ENCODE measurements at regions not wholly inside any gene's neighbourhood (a gene's known extent, or its start where the extent isn't known, plus 50 kb on each side); places are given as distances from the start of the nearest gene placed in this dataset.
A peak's percentile ranks its signal among the peaks of the same experiment; 100 is the strongest.
"Not testable (repeated sequence)": the region's sequence is repeated elsewhere in the genome, so short reads cannot be mapped to it uniquely, and the experiment has no call there.

DNA sequence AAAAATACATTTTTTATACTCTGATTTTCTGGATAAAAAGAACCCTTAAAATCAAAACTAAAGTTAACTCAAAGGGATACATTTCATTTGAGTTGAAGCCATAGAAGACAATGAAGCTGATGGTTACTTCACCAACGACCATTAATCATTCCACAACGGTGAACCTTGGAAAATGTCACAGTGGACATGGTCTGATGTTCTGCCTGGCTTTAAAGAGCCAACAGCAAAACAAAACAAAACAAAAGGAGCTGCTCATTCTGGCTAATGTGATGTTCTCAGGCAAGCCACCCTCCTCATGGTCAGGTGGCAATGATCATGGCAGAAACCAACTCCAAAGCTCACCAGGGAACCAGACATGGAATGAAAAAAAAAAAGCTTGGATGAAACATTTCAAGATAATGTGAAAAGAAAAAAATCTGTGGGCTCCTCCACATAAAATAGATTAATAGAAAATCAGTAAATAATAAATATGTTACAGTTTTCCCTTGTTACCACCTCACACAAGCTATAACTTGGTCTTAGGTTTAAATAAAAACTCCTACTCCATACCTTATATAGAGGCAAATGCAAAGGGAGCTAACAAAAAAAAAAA is 90.1 kb upstream of the SERTAD2 start:
- DNase-seq = no peak
- Mint-ChIP-seq H3K27me3 (ENCODE audit: low read depth, poor library complexity) (no peaks in the 10 kb centered on the region), H3K4me3 (no peak overlapping the region), H3K36me3 (ENCODE audit: low read depth) (no peaks in the 10 kb centered on the region), H3K9me3 (no peaks in the 10 kb centered on the region), H3K4me1 (peaks cover 18% of the 10 kb centered on the region), H3K27ac (no peak overlapping the region)
- TF ChIP-seq, protein P1, sequence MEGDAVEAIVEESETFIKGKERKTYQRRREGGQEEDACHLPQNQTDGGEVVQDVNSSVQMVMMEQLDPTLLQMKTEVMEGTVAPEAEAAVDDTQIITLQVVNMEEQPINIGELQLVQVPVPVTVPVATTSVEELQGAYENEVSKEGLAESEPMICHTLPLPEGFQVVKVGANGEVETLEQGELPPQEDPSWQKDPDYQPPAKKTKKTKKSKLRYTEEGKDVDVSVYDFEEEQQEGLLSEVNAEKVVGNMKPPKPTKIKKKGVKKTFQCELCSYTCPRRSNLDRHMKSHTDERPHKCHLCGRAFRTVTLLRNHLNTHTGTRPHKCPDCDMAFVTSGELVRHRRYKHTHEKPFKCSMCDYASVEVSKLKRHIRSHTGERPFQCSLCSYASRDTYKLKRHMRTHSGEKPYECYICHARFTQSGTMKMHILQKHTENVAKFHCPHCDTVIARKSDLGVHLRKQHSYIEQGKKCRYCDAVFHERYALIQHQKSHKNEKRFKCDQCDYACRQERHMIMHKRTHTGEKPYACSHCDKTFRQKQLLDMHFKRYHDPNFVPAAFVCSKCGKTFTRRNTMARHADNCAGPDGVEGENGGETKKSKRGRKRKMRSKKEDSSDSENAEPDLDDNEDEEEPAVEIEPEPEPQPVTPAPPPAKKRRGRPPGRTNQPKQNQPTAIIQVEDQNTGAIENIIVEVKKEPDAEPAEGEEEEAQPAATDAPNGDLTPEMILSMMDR (IDR thresholded peaks at IDR 0.05) = no peak

DNA sequence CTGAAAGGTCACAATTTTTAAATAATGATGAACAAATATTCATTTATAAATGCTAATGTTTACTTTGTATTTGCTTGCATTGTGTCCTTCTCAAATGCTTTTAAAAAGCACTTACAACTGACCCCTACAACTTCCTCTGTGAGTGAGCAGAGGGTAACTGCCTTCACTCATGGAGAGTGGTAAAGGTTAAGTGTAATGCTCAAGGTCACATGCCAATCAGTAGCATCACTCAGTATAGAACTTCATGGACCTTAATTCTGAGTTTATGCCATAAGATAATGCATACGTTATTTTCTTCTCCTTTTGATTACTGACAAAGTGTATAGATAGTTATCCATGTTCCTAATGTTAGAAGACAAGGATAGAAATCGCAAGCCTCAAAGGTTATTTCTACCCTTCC is 91.8 kb upstream of the SERTAD2 start:
- Mint-ChIP-seq H3K9me3 (no peaks in the 10 kb centered on the region), H3K36me3 (ENCODE audit: low read depth) (no peaks in the 10 kb centered on the region), H3K4me1 (peaks cover 29% of the 10 kb centered on the region), H3K27ac (no peak overlapping the region), H3K27me3 (ENCODE audit: low read depth, poor library complexity) (no peaks in the 10 kb centered on the region), H3K4me3 (no peak overlapping the region)
- DNase-seq = no peak
- TF ChIP-seq, protein P1 (IDR thresholded peaks at IDR 0.05) = no peak

DNA sequence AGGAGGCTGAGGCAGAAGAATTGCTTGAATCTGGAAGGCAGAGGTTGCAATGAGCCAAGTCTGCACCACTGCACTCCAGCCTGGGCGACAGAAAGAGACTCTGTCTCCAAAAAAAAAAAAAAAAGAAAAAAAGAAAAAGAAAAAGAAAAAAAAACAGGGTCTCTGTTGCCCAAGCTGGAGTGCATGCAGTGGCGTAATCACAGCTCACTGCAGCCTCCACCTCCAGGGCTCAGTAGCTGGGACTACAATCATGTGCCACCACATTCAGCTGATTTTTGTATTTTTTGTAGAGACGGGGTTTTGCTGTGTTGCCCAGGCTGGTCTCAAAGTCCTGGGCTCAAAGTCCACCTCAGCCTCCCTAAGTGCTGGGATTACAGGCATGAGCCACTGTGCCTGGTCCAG is 94.0 kb upstream of the SERTAD2 start:
- H3K27ac Mint-ChIP-seq; H3K27me3 Mint-ChIP-seq (ENCODE audit: low read depth, poor library complexity); H3K9me3 Mint-ChIP-seq; H3K36me3 Mint-ChIP-seq (ENCODE audit: low read depth); H3K4me3 Mint-ChIP-seq; DNase-seq: not testable (repeated sequence)
- peaks cover 39% of the 10 kb centered on the region for H3K4me1 Mint-ChIP-seq

DNA sequence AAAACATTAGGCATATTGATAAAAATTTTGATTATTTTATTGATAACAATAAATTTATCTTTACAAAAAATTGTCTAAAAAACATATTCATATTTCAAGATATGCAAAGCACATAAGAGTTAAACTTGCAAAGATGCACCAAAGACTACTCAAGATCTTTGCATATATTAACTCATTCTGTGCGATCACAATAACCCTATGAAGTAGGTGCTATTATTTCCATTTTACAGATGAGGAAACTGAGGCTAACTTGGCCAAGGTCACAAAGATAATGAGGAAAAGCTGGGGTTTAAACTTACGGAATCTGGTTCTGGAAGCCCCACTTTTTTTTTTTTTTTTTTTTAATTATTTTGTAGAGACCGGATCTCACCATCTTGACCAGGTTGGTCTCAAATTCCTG is 94.4 kb upstream of the SERTAD2 start:
- Mint-ChIP-seq H3K9me3 (no peaks in the 10 kb centered on the region), H3K36me3 (ENCODE audit: low read depth) (no peaks in the 10 kb centered on the region), H3K4me1 (peaks cover 40% of the 10 kb centered on the region), H3K4me3 (no peak overlapping the region), H3K27ac (no peak overlapping the region), H3K27me3 (ENCODE audit: low read depth, poor library complexity) (peaks cover 5% of the 10 kb centered on the region)
- no peak for DNase-seq
- TF ChIP-seq, protein P1 (IDR thresholded peaks at IDR 0.05) = no peak

DNA sequence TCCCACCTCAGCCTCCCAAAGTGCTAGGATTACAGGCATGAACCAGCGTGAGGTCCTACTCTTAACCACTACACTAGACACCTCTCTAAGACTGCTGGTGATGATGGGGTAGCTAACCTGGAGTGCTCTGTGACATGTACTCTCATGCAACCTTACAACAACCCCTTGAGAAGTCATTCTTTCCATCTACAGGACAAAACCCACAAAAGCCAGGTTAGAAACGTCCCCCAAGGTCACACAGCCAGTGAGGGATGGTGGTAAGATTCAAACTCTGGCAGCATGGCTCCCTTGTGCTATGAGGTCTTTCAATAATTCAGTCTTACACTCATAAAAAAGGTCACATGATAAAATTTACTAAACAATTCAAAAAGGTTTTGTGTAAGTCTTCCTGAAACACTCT is 94.8 kb upstream of the SERTAD2 start:
- peaks cover 6% of the 10 kb centered on the region for H3K27me3 Mint-ChIP-seq (ENCODE audit: low read depth, poor library complexity)
- H3K27ac Mint-ChIP-seq = no peak overlapping the region
- DNase-seq = no peak
- no peaks in the 10 kb centered on the region for H3K36me3 Mint-ChIP-seq (ENCODE audit: low read depth)
- TF ChIP-seq, protein P1 (IDR thresholded peaks at IDR 0.05) = no peak
- H3K9me3 Mint-ChIP-seq = no peaks in the 10 kb centered on the region
- H3K4me3 Mint-ChIP-seq = peak overlapping the region; percentile 96
- peaks cover 40% of the 10 kb centered on the region for H3K4me1 Mint-ChIP-seq

DNA sequence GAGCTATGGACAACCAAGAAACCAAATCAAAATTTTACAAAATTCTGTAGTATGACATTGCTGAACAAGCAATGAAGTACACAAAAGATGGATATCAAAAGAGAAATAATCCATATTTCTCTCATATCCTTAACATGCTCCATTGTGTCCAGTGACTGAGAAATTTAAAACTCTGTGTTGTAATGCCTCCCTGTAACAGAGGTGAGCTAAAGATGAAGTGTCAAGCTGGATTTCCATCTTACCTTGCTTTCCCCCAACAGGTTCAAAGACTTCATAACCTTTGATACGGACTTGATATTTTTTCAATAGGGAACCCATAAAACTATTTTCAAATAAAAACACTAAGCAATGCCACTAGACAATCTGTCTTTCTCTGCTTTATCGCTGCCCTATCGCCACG is 95.7 kb upstream of the SERTAD2 start:
- Mint-ChIP-seq H3K4me1 (peaks cover 32% of the 10 kb centered on the region), H3K27ac (no peak overlapping the region), H3K9me3 (peaks cover 1% of the 10 kb centered on the region), H3K4me3 (peak overlapping the region; percentile 96), H3K27me3 (ENCODE audit: low read depth, poor library complexity) (peaks cover 13% of the 10 kb centered on the region), H3K36me3 (ENCODE audit: low read depth) (no peaks in the 10 kb centered on the region)
- DNase-seq = no peak
- TF ChIP-seq, protein P1 (IDR thresholded peaks at IDR 0.05) = no peak
